Panc1 (cell line): ENCODE measurements at regions not wholly inside any gene's neighbourhood (a gene's known extent, or its start where the extent isn't known, plus 50 kb on each side); places are given as distances from the start of the nearest gene placed in this dataset.

Source experiments
- ATAC-seq: fragments of 200-7000 bp; cut with Tn5 transposase; 2 replicates; pipeline ENCODE4 v1.9.1; 2020; ENCODE audit warnings: mild to moderate bottlenecking, moderate library complexity
- BruUV-seq: library from RNA; stranded (reverse); fragments of 400-500 nt; replicated peaks from 2 replicates; lab custom pipeline; 2021; lab: Mats Ljungman, UMichigan
- CTCF ChIA-PET: fragments of 300-600 bp; sonication (Branson Sonifier 250); formaldehyde crosslinking; loops from one replicate; lab custom pipeline; 2022; ENCODE audit warnings: antibody characterized with exemption; lab: Charles Lee
- POLR2A ChIA-PET: fragments of 300-600 bp; sonication (Branson Sonifier 250); formaldehyde crosslinking; loops from one replicate; lab custom pipeline; 2022; ENCODE audit warnings: antibody characterized with exemption; lab: Charles Lee
- DNase-seq: peaks from one replicate; pipeline ENCODE4 v3.0.0-alpha.2; 2010; ENCODE audit warnings: low read depth, low spot score
- H3K27ac ChIP-seq: 2 replicates; pipeline ENCODE4 v1.5.1; 2011; ENCODE audit warnings: mild to moderate bottlenecking, low read length, inconsistent platforms
- H3K27me3 ChIP-seq: fragments of 200-500 bp; sonication (Bioruptor generic); 2 replicates; pipeline ENCODE4 v1.6.0; 2014; ENCODE audit warnings: low read length, inconsistent platforms; ENCODE audit not compliant: control insufficient read depth, insufficient read depth
- H3K36me3 ChIP-seq: fragments of 200-500 bp; sonication (Bioruptor generic); 2 replicates; pipeline ENCODE4 v1.5.1; 2014; ENCODE audit warnings: inconsistent platforms, mild to moderate bottlenecking, low read length, moderate library complexity; ENCODE audit not compliant: control insufficient read depth, insufficient read depth
- H3K4me1 ChIP-seq: 2 replicates; pipeline ENCODE4 v1.5.1; 2011; ENCODE audit warnings: inconsistent platforms, mild to moderate bottlenecking, low read length, moderate library complexity; ENCODE audit not compliant: control insufficient read depth, insufficient read depth
- H3K4me3 ChIP-seq, 2 experiments: 2 replicates each; pipeline ENCODE4 v1.5.1; 2011 to 2012; ENCODE audit warnings: low read depth in 2 of 2, low read length in 2 of 2, mild to moderate bottlenecking in 2 of 2, inconsistent platforms in 1 of 2, moderate library complexity in 1 of 2
- H3K9me3 ChIP-seq: fragments of 200-500 bp; sonication (Bioruptor generic); 2 replicates; pipeline ENCODE4 v1.5.1; 2014; ENCODE audit warnings: low read depth, mild to moderate bottlenecking, inconsistent platforms, low read length, moderate library complexity; ENCODE audit not compliant: control insufficient read depth, insufficient read depth
- CTCF ChIP-seq: fragments of 450-650 bp; IDR thresholded peaks from 2 replicates; pipeline ENCODE4 v1.5.1; 2017; ENCODE audit warnings: mild to moderate bottlenecking
- POLR2AphosphoS5 ChIP-seq: IDR thresholded peaks from 2 replicates; pipeline ENCODE4 v1.6.1; 2012; ENCODE audit warnings: mild to moderate bottlenecking, low read depth, low read length, moderate library complexity
- REST ChIP-seq, 2 experiments: IDR thresholded peaks; 2 replicates each; pipeline ENCODE4 v1.6.1; 2011 to 2012; ENCODE audit warnings: low read depth in 2 of 2, control low read depth in 1 of 2, low read length in 1 of 2, mild to moderate bottlenecking in 1 of 2, moderate library complexity in 1 of 2; ENCODE audit not compliant: insufficient read depth in 1 of 2
- SIN3A ChIP-seq: IDR thresholded peaks from 2 replicates; pipeline ENCODE4 v1.6.1; 2012; ENCODE audit warnings: low read depth, mild to moderate bottlenecking, low read length, moderate library complexity, borderline replicate concordance; ENCODE audit not compliant: insufficient read depth
- TCF7L2 ChIP-seq: IDR thresholded peaks from 2 replicates; pipeline ENCODE4 v1.6.1; 2011; ENCODE audit warnings: mild to moderate bottlenecking, low read depth, low read length, inconsistent platforms
- in situ Hi-C: cut with HindIII; loops from 2 replicates; pipeline ENCODE4 v1.10.0; 2016; ENCODE audit warnings: low sequenced_read_pairs, low pct_unique_long_range_greater_than_20kb
- intact Hi-C: fragments of 100-400 bp; cut with micrococcal nuclease; formaldehyde crosslinking; loops from one replicate; pipeline ENCODE4 v1.10.0; 2022; ENCODE audit not compliant: unreplicated experiment

GRCh38 chr2:52940101-52940500, 827.5 kb upstream of the CHAC2 start:
- Histone ChIP-seq H3K4me3 (no peak overlapping the region), H3K27ac (no peak overlapping the region), H3K4me1 (no peaks in the 10 kb centered on the region), H3K27me3 (no peaks in the 10 kb centered on the region), H3K36me3 (no peaks in the 10 kb centered on the region), H3K9me3 (no peaks in the 10 kb centered on the region)
- ChIA-PET POLR2A (interaction anchor here (0.5 kb wide), 1 partner anchor 314 kb away, joined by 4 read pairs; no protein-coding TSS in a partner anchor), CTCF (no interaction called here)
- intact Hi-C loops, result no loop called here
- no peak for DNase-seq
- ATAC-seq, result no peak
- TF ChIP-seq TCF7L2 (no peak), REST (IDR thresholded peaks at IDR 0.05; ENCODE audit: insufficient read depth in 1 of 2, low read depth in 2 of 2, low read length in 1 of 2) (no peak), CTCF (no peak)
- BruUV-seq, result no TSS peak
- in situ Hi-C loops, result no loop called here

- Histone ChIP-seq H3K9me3 (no peaks in the 10 kb centered on the region), H3K4me3 (no peak overlapping the region), H3K27me3 (no peaks in the 10 kb centered on the region), H3K4me1 (no peaks in the 10 kb centered on the region; the same call in 1 of the 2 replicates), H3K36me3 (no peaks in the 10 kb centered on the region), H3K27ac (no peak overlapping the region)
- ATAC-seq (no peak), DNase-seq (no peak)
- ChIA-PET POLR2A (no interaction called here), CTCF (no interaction called here)
- BruUV-seq, result no TSS peak
- TF ChIP-seq SIN3A (no peak), CTCF (no peak), REST (IDR thresholded peaks at IDR 0.05; ENCODE audit: insufficient read depth in 1 of 2, low read depth in 2 of 2, low read length in 1 of 2) (no peak), POLR2AphosphoS5 (no peak), TCF7L2 (no peak)
- intact Hi-C loops, result no loop called here
- in situ Hi-C loops, result no loop called here
Observed at GRCh38 chr2:52939250-52939649, 828.4 kb upstream of the CHAC2 start.
